IPS-NIHi11 (cell line): ENCODE measurements at regions not wholly inside any gene's neighbourhood (a gene's known extent, or its start where the extent isn't known, plus 50 kb on each side); places are given as distances from the start of the nearest gene placed in this dataset.

Experiments
- DNase-seq: peaks from one replicate; pipeline ENCODE4 v3.0.0; 2012; ENCODE audit warnings: mixed read lengths, low spot score

- DNase-seq: no peak
These were observed 382.7 kb downstream of the SFMBT2 start for GRCh38 chr10:7027913-7028808.

DNA sequence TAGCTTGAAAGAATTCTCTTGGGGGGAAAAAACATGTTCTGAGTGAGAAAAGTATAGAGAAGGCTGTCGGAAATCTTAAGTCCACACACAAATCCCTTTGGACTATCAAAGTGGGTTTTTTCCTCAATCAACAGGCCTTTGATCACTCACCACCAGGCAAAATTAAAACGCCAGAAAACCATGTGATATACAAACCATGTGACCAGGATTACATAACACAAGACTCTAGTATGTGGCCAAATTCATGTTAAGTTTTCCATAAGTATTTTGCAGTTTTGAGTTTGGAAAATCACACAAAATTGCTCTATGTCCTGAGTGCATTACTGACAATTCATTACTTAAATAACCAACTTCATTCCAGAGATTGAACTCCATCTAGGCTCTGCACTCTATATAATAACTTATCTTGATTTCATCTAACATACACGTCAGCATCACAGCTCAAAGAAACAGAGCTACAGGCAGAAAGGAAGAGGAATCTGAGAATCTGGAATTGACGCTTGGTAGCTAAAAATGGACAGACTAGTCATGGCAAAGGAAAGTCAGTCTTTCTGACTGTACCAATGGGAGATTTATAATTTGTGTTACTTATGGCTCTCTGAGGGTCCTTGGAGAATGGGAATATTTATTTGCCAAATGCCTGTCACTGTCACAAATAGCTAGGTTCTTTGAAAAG lies 383.5 kb downstream of the SFMBT2 start:
- DNase-seq: no peak

DNA sequence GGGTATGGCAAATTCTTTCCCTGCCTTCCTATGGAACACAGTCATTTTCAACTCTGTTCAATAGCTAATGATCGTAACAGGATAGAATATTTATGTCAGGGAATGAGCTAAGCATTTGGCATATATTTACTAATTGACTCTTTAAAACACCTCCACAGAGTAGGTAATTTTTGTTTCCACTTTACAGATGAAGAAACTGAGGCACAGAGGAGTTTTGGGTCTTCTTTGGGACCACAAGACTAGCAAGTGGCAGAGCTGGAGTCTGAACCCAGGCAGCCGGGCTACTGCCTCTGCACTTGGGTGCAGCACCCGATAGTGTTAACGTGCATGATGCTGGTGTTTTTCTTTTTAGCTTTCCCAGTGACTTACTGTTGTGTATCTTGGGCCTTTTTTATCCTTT lies 384.0 kb downstream of the SFMBT2 start:
- no peak for DNase-seq

GRCh38 chr10:7025296-7025695 lies 385.5 kb downstream of the SFMBT2 start:
- no peak for DNase-seq

DNA sequence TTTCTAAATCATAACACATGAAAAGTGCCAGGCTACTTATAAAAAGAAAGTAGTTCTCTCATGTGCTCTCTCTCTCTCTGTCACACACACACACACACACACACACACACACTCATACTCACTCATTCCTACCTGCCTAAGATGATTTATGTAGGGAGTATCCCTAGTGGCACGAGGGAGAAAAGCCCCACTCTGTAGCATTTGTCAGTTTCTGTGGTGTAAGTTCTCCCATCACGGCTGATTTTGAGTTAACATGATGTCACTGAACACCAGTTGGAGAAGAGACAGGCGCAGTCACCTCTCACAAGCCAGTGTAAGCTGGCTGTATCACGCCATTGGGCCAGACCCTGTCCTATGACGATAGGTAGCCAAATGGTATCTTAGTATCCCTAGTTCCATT lies 395.4 kb downstream of the SFMBT2 start:
- no peak for DNase-seq

DNA sequence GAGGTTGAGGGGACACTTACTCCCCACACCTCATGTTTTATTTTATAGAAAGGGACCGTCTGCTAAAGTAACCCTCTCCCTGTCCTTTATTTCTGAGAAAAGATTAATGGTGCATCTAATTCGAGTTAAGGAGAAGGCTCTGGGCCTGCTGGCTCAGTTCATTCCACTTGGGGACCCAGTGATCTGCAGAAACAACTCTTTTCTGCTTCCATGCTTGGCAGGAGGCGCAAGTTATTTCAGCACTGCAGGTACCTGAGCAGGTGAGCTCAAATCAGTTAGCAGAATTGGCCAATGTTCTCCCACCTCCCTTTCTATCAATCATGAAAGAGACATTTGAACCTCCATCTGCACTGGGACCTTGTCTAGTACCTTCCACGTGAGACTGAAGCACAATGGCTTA lies 396.1 kb downstream of the SFMBT2 start:
- DNase-seq: no peak

DNA sequence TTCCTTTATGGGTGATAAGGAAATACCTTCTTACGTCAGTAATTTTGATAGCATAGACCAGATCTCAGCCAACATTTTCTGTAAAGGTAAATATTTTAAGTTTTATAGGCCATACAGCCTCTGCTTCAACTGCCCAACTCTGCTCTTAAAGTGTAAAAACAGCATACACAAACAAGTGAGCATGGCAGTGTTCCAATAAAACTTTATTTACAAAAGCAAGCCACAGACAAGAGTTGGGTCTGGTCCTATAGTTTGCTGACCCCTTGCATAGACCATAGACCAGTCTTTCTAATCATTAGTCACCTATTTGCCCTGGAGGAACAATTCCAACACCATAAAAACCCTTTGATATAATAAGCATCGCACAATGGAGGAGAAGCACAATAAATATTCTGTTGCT lies 398.8 kb downstream of the SFMBT2 start:
- no peak for DNase-seq

- no peak for DNase-seq
These were observed 402.2 kb downstream of the SFMBT2 start for GRCh38 chr10:7008645-7009044.

DNA sequence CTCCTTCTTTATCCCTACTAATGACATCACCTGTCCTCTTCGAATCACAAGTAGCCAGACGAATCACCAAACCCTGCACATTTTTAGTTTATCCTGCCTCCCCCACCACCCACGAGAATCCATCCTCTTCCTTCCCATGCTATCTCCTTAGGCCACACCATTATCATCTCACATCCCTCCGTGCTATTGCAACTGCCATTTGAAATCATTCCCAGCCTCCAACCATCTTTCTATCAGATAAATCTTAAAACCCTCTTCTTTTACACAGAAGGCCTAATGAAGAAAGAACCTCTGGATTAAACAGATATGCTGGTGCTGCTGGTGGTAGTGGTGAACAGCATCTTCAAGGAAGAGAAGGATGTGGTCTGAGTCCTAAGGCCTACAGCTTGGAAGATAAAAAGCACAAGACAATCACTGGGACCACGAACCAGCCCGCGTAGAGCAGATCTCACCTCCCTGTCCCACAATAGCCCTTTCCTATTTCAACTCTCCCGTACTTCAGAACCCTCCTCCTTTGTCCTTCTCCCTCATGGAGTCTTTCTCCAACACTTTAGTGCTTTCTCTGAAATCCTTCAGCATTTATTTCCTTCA lies 403.1 kb downstream of the SFMBT2 start:
- no peak for DNase-seq

- DNase-seq: no peak
These were observed 404.3 kb downstream of the SFMBT2 start for GRCh38 chr10:7006566-7006965.

GRCh38 chr10:7003831-7004395 lies 406.9 kb downstream of the SFMBT2 start:
- DNase-seq: no peak

GRCh38 chr10:7000061-7000460 lies 410.8 kb downstream of the SFMBT2 start:
- no peak for DNase-seq

- DNase-seq: no peak
These were observed 411.5 kb downstream of the SFMBT2 start for GRCh38 chr10:6999232-6999925.

- no peak for DNase-seq
These were observed 413.3 kb downstream of the SFMBT2 start for GRCh38 chr10:6997509-6997908.

DNA sequence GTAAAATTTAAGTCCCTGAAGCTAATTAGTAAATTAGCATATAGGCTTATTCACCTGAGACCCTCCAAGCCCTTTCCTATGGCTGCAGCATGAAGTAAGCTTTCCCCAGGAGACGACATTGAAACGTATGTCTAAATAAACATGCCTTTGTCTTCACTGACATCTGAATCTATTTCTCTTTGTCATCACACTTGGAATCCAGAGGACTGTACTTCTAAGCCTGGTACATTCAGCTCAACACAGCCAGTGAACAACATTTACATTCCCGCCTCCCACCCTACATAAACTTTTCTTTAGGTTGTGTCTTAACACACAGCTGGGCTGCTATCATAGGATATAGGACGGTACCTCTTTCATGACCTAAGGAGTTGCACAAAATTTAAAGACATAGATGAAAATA lies 414.4 kb downstream of the SFMBT2 start:
- no peak for DNase-seq

DNA sequence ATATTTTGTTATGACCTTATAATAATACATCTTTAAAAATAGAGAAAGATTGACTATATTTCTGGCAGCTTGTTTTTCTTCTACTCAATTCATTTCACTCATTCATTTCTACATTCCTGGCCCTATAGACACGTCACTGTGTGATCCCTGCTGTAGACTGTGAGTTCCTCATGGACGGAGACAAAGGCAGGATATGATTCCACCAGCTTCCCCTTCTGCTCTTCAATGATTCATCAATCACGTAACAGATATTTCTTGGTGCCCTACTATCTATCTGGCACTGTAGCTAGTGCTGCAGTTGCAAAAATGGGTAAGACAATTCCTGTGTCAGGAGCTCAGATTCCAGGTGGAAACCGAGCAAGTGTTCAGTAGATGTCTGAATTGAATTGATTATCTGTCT lies 415.0 kb downstream of the SFMBT2 start:
- DNase-seq: no peak

DNA sequence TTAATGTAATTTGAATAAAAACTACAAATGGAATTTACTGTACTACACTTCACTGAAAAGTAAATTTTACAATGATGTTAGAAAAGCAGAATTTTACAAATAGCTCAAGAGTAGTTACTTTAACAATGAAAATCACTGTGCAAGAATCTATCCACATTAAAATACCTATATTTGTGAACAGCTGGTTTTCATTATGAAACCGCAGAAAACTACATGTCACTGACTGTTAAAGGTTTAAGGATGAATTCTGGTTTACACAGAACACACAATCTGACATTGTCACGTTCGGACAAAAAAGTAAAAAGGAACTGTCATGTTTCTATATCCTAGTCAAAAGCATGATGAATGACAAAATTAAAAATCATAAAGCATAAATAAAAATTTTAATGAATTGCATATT lies 415.3 kb upstream of the PRKCQ start:
- DNase-seq: no peak

DNA sequence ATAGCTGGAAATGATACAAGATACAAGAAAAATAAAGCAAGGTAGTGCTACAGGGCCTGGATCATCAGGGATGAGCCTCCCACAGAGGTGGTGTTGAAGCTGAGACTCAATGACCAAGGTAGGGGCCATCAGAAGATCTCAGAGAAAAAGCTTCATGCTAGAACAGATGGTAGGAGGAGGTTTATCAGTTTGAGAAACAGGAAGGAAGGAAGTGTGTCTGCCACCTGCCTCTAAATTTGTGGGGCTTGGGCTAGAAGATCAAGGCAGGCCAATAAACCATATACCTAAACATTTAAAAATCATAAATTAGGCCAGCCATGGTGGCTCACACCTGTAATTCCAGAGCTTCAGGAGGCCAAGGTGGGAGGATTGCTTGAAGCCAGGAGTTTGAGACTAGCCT lies 410.8 kb upstream of the PRKCQ start:
- DNase-seq: no peak

- DNase-seq: no peak
These were observed 408.6 kb upstream of the PRKCQ start for GRCh38 chr10:6988654-6989053.

GRCh38 chr10:6987536-6987945 lies 407.5 kb upstream of the PRKCQ start:
- DNase-seq: no peak

DNA sequence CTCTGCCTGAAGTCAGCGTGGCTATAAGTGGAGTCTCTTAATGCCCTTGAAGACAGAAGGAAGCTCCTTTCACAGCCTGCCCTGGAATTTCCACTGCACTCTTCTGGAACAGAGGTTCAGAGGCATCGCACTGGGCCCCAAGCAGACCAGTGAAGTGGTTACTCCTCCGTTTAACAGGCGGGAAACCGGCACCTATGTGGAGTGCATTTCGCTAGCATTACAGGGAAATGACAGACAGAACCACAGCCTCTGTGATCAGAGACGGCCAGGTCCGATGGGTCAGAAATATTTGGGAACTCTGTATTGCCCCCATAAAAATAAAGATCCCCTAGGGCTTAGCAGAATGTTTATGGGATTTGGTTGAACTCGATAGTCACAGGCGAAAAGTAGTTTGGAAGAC lies 406.9 kb upstream of the PRKCQ start:
- no peak for DNase-seq

DNA sequence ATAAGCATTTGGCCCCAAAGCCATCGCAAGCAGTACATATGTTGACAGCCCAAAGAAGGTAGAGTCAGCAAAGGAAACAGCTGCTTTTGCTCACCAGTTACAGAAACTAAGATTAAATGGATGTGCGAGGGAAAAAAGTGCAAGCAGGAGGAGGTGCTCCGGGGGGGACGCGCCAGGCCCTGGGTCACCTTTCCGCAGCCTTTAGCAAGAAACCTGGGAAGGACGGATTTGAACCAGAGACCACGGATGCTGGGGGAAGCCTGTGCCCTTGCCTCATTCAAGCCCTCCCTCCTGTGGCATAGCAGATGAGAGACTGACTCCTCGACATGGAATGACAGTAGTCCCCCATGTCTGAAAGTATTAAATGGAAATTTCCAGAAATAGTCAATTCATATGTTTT lies 405.6 kb upstream of the PRKCQ start:
- DNase-seq: no peak
